Activated T-helper 2 cell treated with anti-CD3 and anti-CD28 coated beads, Interferon-gamma antibody, Interleukin-2, Interleukin-4, amounts not matched to agents 10 μg/mL and 5 μg/mL and 100 μg/mL, durations not matched to agents 14 hours and 24 hours and 36 hours (primary cell): ENCODE measurements at regions not wholly inside any gene's neighbourhood (a gene's known extent, or its start where the extent isn't known, plus 50 kb on each side); places are given as distances from the start of the nearest gene placed in this dataset.

Experiments used
- DNase-seq: peaks from one replicate; pipeline ENCODE4 v3.0.0; 2021; ENCODE audit warnings: low spot score
- H3K27ac Mint-ChIP-seq: one replicate; pipeline ENCODE4 v1.8.0; 2021; ENCODE audit warnings: mixed read lengths
- H3K27me3 Mint-ChIP-seq: one replicate; pipeline ENCODE4 v1.8.0; 2021; ENCODE audit warnings: low read depth, mixed read lengths
- H3K36me3 Mint-ChIP-seq: one replicate; pipeline ENCODE4 v1.8.0; 2021; ENCODE audit warnings: low read depth, mixed read lengths
- H3K4me1 Mint-ChIP-seq: one replicate; pipeline ENCODE4 v1.8.0; 2021; ENCODE audit warnings: low read depth, mixed read lengths
- H3K4me3 Mint-ChIP-seq: one replicate; pipeline ENCODE4 v1.8.0; 2021; ENCODE audit warnings: low read depth, mild to moderate bottlenecking, moderate library complexity, mixed read lengths
- H3K9me3 Mint-ChIP-seq: one replicate; pipeline ENCODE4 v1.8.0; 2021; ENCODE audit warnings: mixed read lengths
- intact Hi-C: fragments of 100-400 bp; cut with micrococcal nuclease; formaldehyde crosslinking; loops from one replicate; pipeline ENCODE4 v1.15.1; 2023

- Mint-ChIP-seq H3K27me3 (no peaks in the 10 kb centered on the region), H3K4me1 (no peaks in the 10 kb centered on the region), H3K9me3 (no peaks in the 10 kb centered on the region), H3K36me3 (no peaks in the 10 kb centered on the region), H3K4me3 (no peak overlapping the region), H3K27ac (no peak overlapping the region)
- intact Hi-C loops, result no loop called here
- DNase-seq, result no peak
These were observed 1009.6 kb downstream of the FLRT2 start for GRCh38 chr14:86539361-86540070.

GRCh38 chr14:86533834-86534233, 1003.9 kb downstream of the FLRT2 start:
- no peak overlapping the region for H3K4me3 Mint-ChIP-seq
- H3K36me3 Mint-ChIP-seq, result no peaks in the 10 kb centered on the region
- intact Hi-C loops, result no loop called here
- no peak overlapping the region for H3K27ac Mint-ChIP-seq
- H3K4me1 Mint-ChIP-seq, result no peaks in the 10 kb centered on the region
- no peak for DNase-seq
- H3K9me3 Mint-ChIP-seq, result no peaks in the 10 kb centered on the region
- no peaks in the 10 kb centered on the region for H3K27me3 Mint-ChIP-seq

GRCh38 chr14:86532219-86532618, 1002.3 kb downstream of the FLRT2 start:
- intact Hi-C loops, result no loop called here
- no peak overlapping the region for H3K4me3 Mint-ChIP-seq

GRCh38 chr14:86530457-86530856, 1000.5 kb downstream of the FLRT2 start:
- H3K27ac Mint-ChIP-seq, result no peak overlapping the region
- intact Hi-C loops, result no loop called here
- no peak for DNase-seq
- H3K4me3 Mint-ChIP-seq, result no peak overlapping the region
- no peaks in the 10 kb centered on the region for H3K36me3 Mint-ChIP-seq
- no peaks in the 10 kb centered on the region for H3K4me1 Mint-ChIP-seq
- H3K9me3 Mint-ChIP-seq, result peaks cover 4% of the 10 kb centered on the region
- no peaks in the 10 kb centered on the region for H3K27me3 Mint-ChIP-seq

More at GRCh38 chr14:86532219-86532618, 1002.3 kb downstream of the FLRT2 start:
- Mint-ChIP-seq H3K27ac (no peak overlapping the region), H3K36me3 (no peaks in the 10 kb centered on the region), H3K27me3 (no peaks in the 10 kb centered on the region), H3K4me1 (no peaks in the 10 kb centered on the region), H3K9me3 (peaks cover 4% of the 10 kb centered on the region)
- no peak for DNase-seq

- peaks cover 8% of the 10 kb centered on the region for H3K9me3 Mint-ChIP-seq
- no peaks in the 10 kb centered on the region for H3K36me3 Mint-ChIP-seq
- no peak for DNase-seq
- no peaks in the 10 kb centered on the region for H3K4me1 Mint-ChIP-seq
- no peaks in the 10 kb centered on the region for H3K27me3 Mint-ChIP-seq
- no peak overlapping the region for H3K4me3 Mint-ChIP-seq
- H3K27ac Mint-ChIP-seq, result no peak overlapping the region
- intact Hi-C loops, result no loop called here
These were observed 997.4 kb downstream of the FLRT2 start for GRCh38 chr14:86527312-86527711.

- Mint-ChIP-seq H3K27ac (no peak overlapping the region), H3K4me1 (no peaks in the 10 kb centered on the region), H3K9me3 (peaks cover 8% of the 10 kb centered on the region), H3K4me3 (no peak overlapping the region), H3K36me3 (no peaks in the 10 kb centered on the region), H3K27me3 (no peaks in the 10 kb centered on the region)
- intact Hi-C loops, result no loop called here
- DNase-seq, result no peak
These were observed 995.7 kb downstream of the FLRT2 start for GRCh38 chr14:86525673-86526072.

- Mint-ChIP-seq H3K36me3 (no peaks in the 10 kb centered on the region), H3K9me3 (peaks cover 4% of the 10 kb centered on the region), H3K4me3 (no peak overlapping the region), H3K4me1 (no peaks in the 10 kb centered on the region), H3K27ac (no peak overlapping the region), H3K27me3 (no peaks in the 10 kb centered on the region)
- DNase-seq, result no peak
- intact Hi-C loops, result no loop called here
These were observed 991.9 kb downstream of the FLRT2 start for GRCh38 chr14:86521843-86522242.

- intact Hi-C loops, result no loop called here
- no peaks in the 10 kb centered on the region for H3K36me3 Mint-ChIP-seq
- no peak overlapping the region for H3K27ac Mint-ChIP-seq
- no peaks in the 10 kb centered on the region for H3K4me1 Mint-ChIP-seq
- H3K27me3 Mint-ChIP-seq, result no peaks in the 10 kb centered on the region
- no peak overlapping the region for H3K4me3 Mint-ChIP-seq
- DNase-seq, result no peak
- H3K9me3 Mint-ChIP-seq, result peaks cover 4% of the 10 kb centered on the region
These were observed 991.2 kb downstream of the FLRT2 start for GRCh38 chr14:86521031-86521730.

GRCh38 chr14:86518298-86518697, 988.4 kb downstream of the FLRT2 start:
- Mint-ChIP-seq H3K27ac (no peak overlapping the region), H3K4me1 (no peaks in the 10 kb centered on the region), H3K36me3 (no peaks in the 10 kb centered on the region), H3K27me3 (no peaks in the 10 kb centered on the region), H3K4me3 (no peak overlapping the region), H3K9me3 (no peaks in the 10 kb centered on the region)
- intact Hi-C loops, result no loop called here
- DNase-seq, result no peak

- H3K27ac Mint-ChIP-seq, result no peak overlapping the region
- no peak overlapping the region for H3K4me3 Mint-ChIP-seq
- DNase-seq, result no peak
- no peaks in the 10 kb centered on the region for H3K36me3 Mint-ChIP-seq
- intact Hi-C loops, result no loop called here
- no peaks in the 10 kb centered on the region for H3K9me3 Mint-ChIP-seq
- H3K27me3 Mint-ChIP-seq, result no peaks in the 10 kb centered on the region
- no peaks in the 10 kb centered on the region for H3K4me1 Mint-ChIP-seq
These were observed 985.3 kb downstream of the FLRT2 start for GRCh38 chr14:86515195-86515594.

- no peak for DNase-seq
- Mint-ChIP-seq H3K27me3 (no peaks in the 10 kb centered on the region), H3K9me3 (no peaks in the 10 kb centered on the region), H3K36me3 (no peaks in the 10 kb centered on the region), H3K27ac (no peak overlapping the region), H3K4me3 (no peak overlapping the region), H3K4me1 (no peaks in the 10 kb centered on the region)
- intact Hi-C loops, result no loop called here
These were observed 983.6 kb downstream of the FLRT2 start for GRCh38 chr14:86513564-86513963.

GRCh38 chr14:86513056-86513455, 983.1 kb downstream of the FLRT2 start:
- H3K27me3 Mint-ChIP-seq, result no peaks in the 10 kb centered on the region
- no peak for DNase-seq
- H3K4me3 Mint-ChIP-seq, result no peak overlapping the region
- H3K27ac Mint-ChIP-seq, result no peak overlapping the region
- no peaks in the 10 kb centered on the region for H3K4me1 Mint-ChIP-seq
- H3K9me3 Mint-ChIP-seq, result no peaks in the 10 kb centered on the region
- no peaks in the 10 kb centered on the region for H3K36me3 Mint-ChIP-seq
- intact Hi-C loops, result no loop called here

- DNase-seq, result no peak
- no peaks in the 10 kb centered on the region for H3K27me3 Mint-ChIP-seq
- H3K4me1 Mint-ChIP-seq, result no peaks in the 10 kb centered on the region
- no peaks in the 10 kb centered on the region for H3K9me3 Mint-ChIP-seq
- no peaks in the 10 kb centered on the region for H3K36me3 Mint-ChIP-seq
- no peak overlapping the region for H3K27ac Mint-ChIP-seq
- intact Hi-C loops, result no loop called here
- H3K4me3 Mint-ChIP-seq, result no peak overlapping the region
These were observed 980.5 kb downstream of the FLRT2 start for GRCh38 chr14:86510491-86510890.
